GM12878 (cell line): ENCODE measurements at regions not wholly inside any gene's neighbourhood (a gene's known extent, or its start where the extent isn't known, plus 50 kb on each side); places are given as distances from the start of the nearest gene placed in this dataset.

Source experiments
- ATAC-seq: fragments of 200-7000 bp; cut with Tn5 transposase; 3 replicates; pipeline ENCODE4 v1.9.1; 2020; ENCODE audit warnings: mild to moderate bottlenecking, moderate library complexity
- BruUV-seq: library from RNA; stranded (reverse); fragments of 400-500 nt; replicated peaks from 2 replicates; lab custom pipeline; 2021; lab: Mats Ljungman, UMichigan
- CTCF ChIA-PET: fragments of 300-600 bp; sonication (Branson Sonifier 250); formaldehyde crosslinking; extraction: SDS; loops from one replicate; lab custom pipeline; 2021; ENCODE audit warnings: inconsistent platforms; lab: Yijun Ruan, JAX
- POLR2A ChIA-PET: fragments of 350-600 bp; formaldehyde crosslinking; extraction: SDS; loops from one replicate; lab custom pipeline; 2021; ENCODE audit warnings: inconsistent platforms; lab: Charles Lee
- RAD21 ChIA-PET: fragments of 300-600 bp; sonication (Branson Sonifier 250); formaldehyde crosslinking; loops from one replicate; lab custom pipeline; 2023; ENCODE audit warnings: antibody characterized with exemption; ENCODE audit not compliant: unreplicated experiment; lab: Charles Lee
- SMC1A ChIA-PET: fragments of 300-600 bp; sonication (Branson Sonifier 250); formaldehyde crosslinking; loops from one replicate; lab custom pipeline; 2023; ENCODE audit not compliant: unreplicated experiment, uncharacterized antibody; lab: Charles Lee
- DNase-seq: peaks from one replicate; pipeline ENCODE4 v3.0.0-alpha.2; 2011; ENCODE audit warnings: low read depth, low spot score
- FAIRE-seq: peaks from 3 replicates; lab custom pipeline; 2011; peaks lifted over from hg19 to GRCh38; lab: Jason Lieb, UNC
- H2AFZ ChIP-seq: 2 replicates; pipeline ENCODE4 v1.6.0; 2011; ENCODE audit warnings: low read depth, low read length, control low read depth; ENCODE audit not compliant: control insufficient read depth
- H3K27ac ChIP-seq: 2 replicates; pipeline ENCODE4 v1.5.1; 2011; ENCODE audit warnings: control low read depth; ENCODE audit not compliant: control insufficient read depth, insufficient read depth
- H3K27me3 ChIP-seq, 2 experiments: replicated peaks in 1 of 2; 2 replicates each; pipeline versions ENCODE4 v1.6.0 to v1.6.1; 2011; ENCODE audit warnings: low read length in 1 of 2; ENCODE audit not compliant: control insufficient read depth in 2 of 2, insufficient read depth in 2 of 2
- H3K36me3 ChIP-seq, 2 experiments: 2 replicates each; pipeline ENCODE4 v1.5.1; 2011; ENCODE audit warnings: low read length in 1 of 2; ENCODE audit not compliant: control insufficient read depth in 2 of 2, insufficient read depth in 2 of 2
- H3K4me1 ChIP-seq: 2 replicates; pipeline ENCODE4 v1.6.1; 2011; ENCODE audit warnings: mild to moderate bottlenecking, low read length, moderate library complexity, mixed read lengths; ENCODE audit not compliant: control insufficient read depth, insufficient read depth
- H3K4me2 ChIP-seq: 2 replicates; pipeline ENCODE4 v1.6.0; 2011; ENCODE audit warnings: control low read depth; ENCODE audit not compliant: control insufficient read depth, insufficient read depth
- H3K4me3 ChIP-seq: fragments of 200-600 bp; sonication (generic); 2 replicates; pipeline ENCODE4 v1.5.1; 2016
- H3K79me2 ChIP-seq: 2 replicates; pipeline ENCODE4 v1.6.0; 2011; ENCODE audit warnings: low read length; ENCODE audit not compliant: control insufficient read depth, insufficient read depth
- H3K9ac ChIP-seq: 2 replicates; pipeline ENCODE4 v1.8.0; 2011; ENCODE audit warnings: low read length, control low read depth, mixed read lengths; ENCODE audit not compliant: control insufficient read depth, insufficient read depth
- H3K9me3 ChIP-seq: replicated peaks from 3 replicates; pipeline ENCODE4 v1.5.1; 2011; ENCODE audit warnings: mild to moderate bottlenecking, low read length; ENCODE audit not compliant: control insufficient read depth, insufficient read depth
- H4K20me1 ChIP-seq: 2 replicates; pipeline ENCODE4 v1.6.0; 2011; ENCODE audit not compliant: control insufficient read depth, insufficient read depth
- BMI1 ChIP-seq: fragments of 450-650 bp; IDR thresholded peaks from 2 replicates; pipeline ENCODE4 v1.6.1; 2016; ENCODE audit warnings: mild to moderate bottlenecking, moderate library complexity, borderline replicate concordance
- CUX1 ChIP-seq: IDR thresholded peaks from 2 replicates; pipeline ENCODE4 v1.6.1; 2012; ENCODE audit warnings: improper control_type of control experiment, low read depth, low read length; ENCODE audit not compliant: insufficient replicate concordance
- FOS ChIP-seq: IDR thresholded peaks from 3 replicates; pipeline ENCODE4 v1.6.1; 2011; ENCODE audit warnings: borderline replicate concordance; ENCODE audit not compliant: insufficient read length; ENCODE audit errors: extremely low read depth
- HDAC6 ChIP-seq: fragments of 200-600 bp; sonication (generic); IDR thresholded peaks from one replicate; pipeline ENCODE4 v1.8.0; 2017; ENCODE audit warnings: antibody characterized with exemption; ENCODE audit not compliant: unreplicated experiment
- IRF4 ChIP-seq: IDR thresholded peaks from 2 replicates; pipeline ENCODE4 v1.6.1; 2011; ENCODE audit warnings: low read depth, low read length
- TAF1 ChIP-seq: IDR thresholded peaks from 2 replicates; pipeline ENCODE4 v1.6.1; 2011; ENCODE audit warnings: mild to moderate bottlenecking, low read depth, low read length, borderline replicate concordance
- WGBS: methylation state at CpG from one replicate; pipeline ENCODE4 v1.1.6; 2016; ENCODE audit warnings: low lambda C conversion rate; ENCODE audit not compliant: insufficient replicate concordance, insufficient coverage; ENCODE audit errors: missing lambda C conversion rate; 5-methylcytosine and 5-hydroxymethylcytosine counted together
- in situ Hi-C: fragments of 300-500 bp; cut with MboI; formaldehyde crosslinking; loops from 9 replicates; pipeline ENCODE4 v1.14.3; 2018; ENCODE audit warnings: mixed read lengths
- intact Hi-C: fragments of 100-400 bp; cut with micrococcal nuclease; formaldehyde crosslinking; loops from one replicate; pipeline ENCODE4 v1.14.2; 2022; ENCODE audit not compliant: unreplicated experiment
- TF ChIP-seq, protein P1 (sequence below): fragments of 450-650 bp; formaldehyde crosslinking; IDR thresholded peaks from 2 replicates; pipeline ENCODE4 v1.4.0; 2022; ENCODE audit warnings: mild to moderate bottlenecking, moderate library complexity
- TF ChIP-seq, protein P2 (sequence below): IDR thresholded peaks from 2 replicates; pipeline ENCODE4 v1.6.1; 2011; ENCODE audit warnings: low read depth, low read length, improper control_type of control experiment, borderline replicate concordance
- TF ChIP-seq, protein P3 (sequence below): fragments of 450-650 bp; IDR thresholded peaks from 2 replicates; pipeline ENCODE4 v1.6.1; 2017; ENCODE audit warnings: mild to moderate bottlenecking
- TF ChIP-seq, protein P4 (sequence below): IDR thresholded peaks from 2 replicates; pipeline ENCODE4 v1.6.1; 2011; ENCODE audit warnings: borderline replicate concordance, low read depth, mild to moderate bottlenecking, moderate library complexity, mixed read lengths, low read length; ENCODE audit not compliant: insufficient read depth; ENCODE audit errors: extremely low read length
- TF ChIP-seq, protein P5 (sequence below): IDR thresholded peaks from 2 replicates; pipeline ENCODE4 v1.6.1; 2011; ENCODE audit warnings: low read depth, mild to moderate bottlenecking, low read length, moderate library complexity, borderline replicate concordance; ENCODE audit errors: extremely low read depth

DNA sequence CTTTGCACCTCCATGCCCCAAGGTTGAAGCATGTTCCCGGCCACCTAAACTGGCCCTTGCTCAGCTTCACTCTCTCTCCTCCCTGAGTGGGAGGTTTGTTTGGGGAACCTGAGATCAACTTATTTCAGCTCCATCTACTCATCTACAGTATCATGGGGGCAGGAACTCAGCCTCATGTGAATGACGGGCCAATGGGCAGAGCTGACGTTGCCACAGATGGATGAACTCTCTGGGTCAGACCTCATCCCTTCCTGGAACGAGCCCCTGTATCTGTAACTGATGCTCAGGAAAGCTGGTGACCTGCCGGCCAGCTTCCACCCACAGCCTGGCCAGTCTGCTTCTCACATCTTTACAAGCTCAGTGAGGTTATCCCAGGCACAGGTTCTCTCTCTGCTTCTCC lies 369.6 kb downstream of the IRX2 start:
- CTCF ChIA-PET: no interaction called here
- no TSS peak for BruUV-seq
- H3K4me1 ChIP-seq: no peaks in the 10 kb centered on the region
- SMC1A ChIA-PET: no interaction called here
- FAIRE-seq (no peak), DNase-seq (no peak), ATAC-seq (no peak)
- H3K9ac ChIP-seq: no peak overlapping the region
- no peak overlapping the region for H3K4me2 ChIP-seq
- H3K27me3 ChIP-seq: no peaks in the 10 kb centered on the region
- no peak overlapping the region for H3K27ac ChIP-seq
- H2AFZ ChIP-seq: no peak overlapping the region
- WGBS: 37% methylated on average over 5 of the region's 5 CpGs
- intact Hi-C loops: no loop called here
- POLR2A ChIA-PET: no interaction called here
- in situ Hi-C loops: no loop called here
- H3K79me2 ChIP-seq: no peaks in the 10 kb centered on the region
- no peaks in the 10 kb centered on the region; the same call in 2 of the 3 replicates for H3K9me3 ChIP-seq
- no peaks in the 10 kb centered on the region for H3K36me3 ChIP-seq
- H3K4me3 ChIP-seq: no peak overlapping the region
- no peaks in the 10 kb centered on the region for H4K20me1 ChIP-seq
- RAD21 ChIA-PET: no interaction called here
- TF ChIP-seq TAF1 (no peak), FOS (no peak), HDAC6 (no peak), BMI1 (no peak), CUX1 (no peak), IRF4 (no peak)
- TF ChIP-seq, protein P1, sequence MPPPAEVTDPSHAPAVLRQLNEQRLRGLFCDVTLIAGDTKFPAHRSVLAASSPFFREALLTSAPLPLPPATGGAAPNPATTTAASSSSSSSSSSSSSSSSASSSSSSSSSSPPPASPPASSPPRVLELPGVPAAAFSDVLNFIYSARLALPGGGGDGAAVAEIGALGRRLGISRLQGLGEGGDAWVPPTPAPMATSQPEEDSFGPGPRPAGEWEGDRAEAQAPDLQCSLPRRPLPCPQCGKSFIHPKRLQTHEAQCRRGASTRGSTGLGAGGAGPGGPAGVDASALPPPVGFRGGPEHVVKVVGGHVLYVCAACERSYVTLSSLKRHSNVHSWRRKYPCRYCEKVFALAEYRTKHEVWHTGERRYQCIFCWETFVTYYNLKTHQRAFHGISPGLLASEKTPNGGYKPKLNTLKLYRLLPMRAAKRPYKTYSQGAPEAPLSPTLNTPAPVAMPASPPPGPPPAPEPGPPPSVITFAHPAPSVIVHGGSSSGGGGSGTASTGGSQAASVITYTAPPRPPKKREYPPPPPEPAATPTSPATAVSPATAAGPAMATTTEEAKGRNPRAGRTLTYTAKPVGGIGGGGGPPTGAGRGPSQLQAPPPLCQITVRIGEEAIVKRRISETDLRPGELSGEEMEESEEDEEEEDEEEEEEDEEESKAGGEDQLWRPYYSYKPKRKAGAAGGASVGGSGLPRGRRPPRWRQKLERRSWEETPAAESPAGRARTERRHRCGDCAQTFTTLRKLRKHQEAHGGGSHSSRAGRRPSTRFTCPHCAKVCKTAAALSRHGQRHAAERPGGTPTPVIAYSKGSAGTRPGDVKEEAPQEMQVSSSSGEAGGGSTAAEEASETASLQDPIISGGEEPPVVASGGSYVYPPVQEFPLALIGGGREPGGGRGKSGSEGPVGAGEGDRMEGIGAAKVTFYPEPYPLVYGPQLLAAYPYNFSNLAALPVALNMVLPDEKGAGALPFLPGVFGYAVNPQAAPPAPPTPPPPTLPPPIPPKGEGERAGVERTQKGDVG: no peak
- TF ChIP-seq, protein P2, sequence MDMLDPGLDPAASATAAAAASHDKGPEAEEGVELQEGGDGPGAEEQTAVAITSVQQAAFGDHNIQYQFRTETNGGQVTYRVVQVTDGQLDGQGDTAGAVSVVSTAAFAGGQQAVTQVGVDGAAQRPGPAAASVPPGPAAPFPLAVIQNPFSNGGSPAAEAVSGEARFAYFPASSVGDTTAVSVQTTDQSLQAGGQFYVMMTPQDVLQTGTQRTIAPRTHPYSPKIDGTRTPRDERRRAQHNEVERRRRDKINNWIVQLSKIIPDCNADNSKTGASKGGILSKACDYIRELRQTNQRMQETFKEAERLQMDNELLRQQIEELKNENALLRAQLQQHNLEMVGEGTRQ: no peak
- TF ChIP-seq, protein P3, sequence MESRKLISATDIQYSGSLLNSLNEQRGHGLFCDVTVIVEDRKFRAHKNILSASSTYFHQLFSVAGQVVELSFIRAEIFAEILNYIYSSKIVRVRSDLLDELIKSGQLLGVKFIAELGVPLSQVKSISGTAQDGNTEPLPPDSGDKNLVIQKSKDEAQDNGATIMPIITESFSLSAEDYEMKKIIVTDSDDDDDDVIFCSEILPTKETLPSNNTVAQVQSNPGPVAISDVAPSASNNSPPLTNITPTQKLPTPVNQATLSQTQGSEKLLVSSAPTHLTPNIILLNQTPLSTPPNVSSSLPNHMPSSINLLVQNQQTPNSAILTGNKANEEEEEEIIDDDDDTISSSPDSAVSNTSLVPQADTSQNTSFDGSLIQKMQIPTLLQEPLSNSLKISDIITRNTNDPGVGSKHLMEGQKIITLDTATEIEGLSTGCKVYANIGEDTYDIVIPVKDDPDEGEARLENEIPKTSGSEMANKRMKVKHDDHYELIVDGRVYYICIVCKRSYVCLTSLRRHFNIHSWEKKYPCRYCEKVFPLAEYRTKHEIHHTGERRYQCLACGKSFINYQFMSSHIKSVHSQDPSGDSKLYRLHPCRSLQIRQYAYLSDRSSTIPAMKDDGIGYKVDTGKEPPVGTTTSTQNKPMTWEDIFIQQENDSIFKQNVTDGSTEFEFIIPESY: no peak
- TF ChIP-seq, protein P4, sequence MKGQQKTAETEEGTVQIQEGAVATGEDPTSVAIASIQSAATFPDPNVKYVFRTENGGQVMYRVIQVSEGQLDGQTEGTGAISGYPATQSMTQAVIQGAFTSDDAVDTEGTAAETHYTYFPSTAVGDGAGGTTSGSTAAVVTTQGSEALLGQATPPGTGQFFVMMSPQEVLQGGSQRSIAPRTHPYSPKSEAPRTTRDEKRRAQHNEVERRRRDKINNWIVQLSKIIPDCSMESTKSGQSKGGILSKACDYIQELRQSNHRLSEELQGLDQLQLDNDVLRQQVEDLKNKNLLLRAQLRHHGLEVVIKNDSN: no peak
- TF ChIP-seq, protein P5, sequence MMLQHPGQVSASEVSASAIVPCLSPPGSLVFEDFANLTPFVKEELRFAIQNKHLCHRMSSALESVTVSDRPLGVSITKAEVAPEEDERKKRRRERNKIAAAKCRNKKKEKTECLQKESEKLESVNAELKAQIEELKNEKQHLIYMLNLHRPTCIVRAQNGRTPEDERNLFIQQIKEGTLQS: no peak
